Chondrocyte (in vitro differentiated cells): ENCODE measurements at regions not wholly inside any gene's neighbourhood (a gene's known extent, or its start where the extent isn't known, plus 50 kb on each side); places are given as distances from the start of the nearest gene placed in this dataset.
"Not testable (repeated sequence)": the region's sequence is repeated elsewhere in the genome, so short reads cannot be mapped to it uniquely, and the experiment has no call there.

Experiments used
- DNase-seq: peaks from one replicate; pipeline ENCODE4 v3.0.0; 2021; ENCODE audit warnings: mixed read lengths, low spot score
- H3K27ac Mint-ChIP-seq: one replicate; pipeline ENCODE4 v1.8.0; 2021; ENCODE audit warnings: mild to moderate bottlenecking, moderate library complexity, mixed read lengths; ENCODE audit not compliant: unreplicated experiment
- H3K27me3 Mint-ChIP-seq: 2 replicates; pipeline ENCODE4 v1.8.0; 2021; ENCODE audit warnings: low read depth, mixed read lengths
- H3K36me3 Mint-ChIP-seq: 2 replicates; pipeline ENCODE4 v1.8.0; 2021; ENCODE audit warnings: low read depth, mixed read lengths
- H3K4me1 Mint-ChIP-seq: 2 replicates; pipeline ENCODE4 v1.8.0; 2021; ENCODE audit warnings: low read depth, mild to moderate bottlenecking, mixed read lengths
- H3K4me3 Mint-ChIP-seq: one replicate; pipeline ENCODE4 v1.8.0; 2021; ENCODE audit warnings: mild to moderate bottlenecking, moderate library complexity, mixed read lengths; ENCODE audit not compliant: unreplicated experiment
- H3K9me3 Mint-ChIP-seq: 2 replicates; pipeline ENCODE4 v1.8.0; 2021; ENCODE audit warnings: low read depth, mixed read lengths
- TF ChIP-seq, protein P1 (sequence below): fragments of 200-600 bp; sonication (generic); IDR thresholded peaks from 2 replicates; pipeline ENCODE4 v1.5.0; 2021; ENCODE audit warnings: antibody characterized with exemption, mild to moderate bottlenecking, moderate library complexity

DNA sequence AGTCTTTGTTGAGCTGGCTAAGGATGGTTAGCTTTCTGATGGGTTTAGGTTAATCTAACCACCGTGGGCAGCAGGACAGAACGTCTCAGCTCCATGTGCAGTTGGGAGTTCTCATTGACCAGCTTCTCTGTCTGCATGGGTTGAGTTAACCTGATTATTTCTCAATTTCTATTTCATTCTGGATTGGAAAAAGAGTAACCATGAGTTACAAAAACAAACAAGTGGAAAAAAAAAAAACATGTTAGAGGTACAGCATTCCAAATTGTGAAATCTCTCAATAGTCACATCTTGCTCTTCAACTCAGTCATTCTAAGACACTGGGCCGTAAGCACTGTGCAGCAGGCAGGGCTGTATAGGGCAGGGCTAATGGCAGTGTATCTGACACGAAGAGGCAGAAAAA is 343.7 kb upstream of the KLF4 start:
- H3K27ac Mint-ChIP-seq, result no peak overlapping the region
- peaks cover 5% of the 10 kb centered on the region for H3K36me3 Mint-ChIP-seq
- no peak overlapping the region for H3K4me3 Mint-ChIP-seq
- peaks cover 18% of the 10 kb centered on the region for H3K9me3 Mint-ChIP-seq
- DNase-seq, result no peak
- TF ChIP-seq, protein P1, sequence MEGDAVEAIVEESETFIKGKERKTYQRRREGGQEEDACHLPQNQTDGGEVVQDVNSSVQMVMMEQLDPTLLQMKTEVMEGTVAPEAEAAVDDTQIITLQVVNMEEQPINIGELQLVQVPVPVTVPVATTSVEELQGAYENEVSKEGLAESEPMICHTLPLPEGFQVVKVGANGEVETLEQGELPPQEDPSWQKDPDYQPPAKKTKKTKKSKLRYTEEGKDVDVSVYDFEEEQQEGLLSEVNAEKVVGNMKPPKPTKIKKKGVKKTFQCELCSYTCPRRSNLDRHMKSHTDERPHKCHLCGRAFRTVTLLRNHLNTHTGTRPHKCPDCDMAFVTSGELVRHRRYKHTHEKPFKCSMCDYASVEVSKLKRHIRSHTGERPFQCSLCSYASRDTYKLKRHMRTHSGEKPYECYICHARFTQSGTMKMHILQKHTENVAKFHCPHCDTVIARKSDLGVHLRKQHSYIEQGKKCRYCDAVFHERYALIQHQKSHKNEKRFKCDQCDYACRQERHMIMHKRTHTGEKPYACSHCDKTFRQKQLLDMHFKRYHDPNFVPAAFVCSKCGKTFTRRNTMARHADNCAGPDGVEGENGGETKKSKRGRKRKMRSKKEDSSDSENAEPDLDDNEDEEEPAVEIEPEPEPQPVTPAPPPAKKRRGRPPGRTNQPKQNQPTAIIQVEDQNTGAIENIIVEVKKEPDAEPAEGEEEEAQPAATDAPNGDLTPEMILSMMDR, result no peak
- H3K4me1 Mint-ChIP-seq, result no peaks in the 10 kb centered on the region
- H3K27me3 Mint-ChIP-seq, result peaks cover 21% of the 10 kb centered on the region

DNA sequence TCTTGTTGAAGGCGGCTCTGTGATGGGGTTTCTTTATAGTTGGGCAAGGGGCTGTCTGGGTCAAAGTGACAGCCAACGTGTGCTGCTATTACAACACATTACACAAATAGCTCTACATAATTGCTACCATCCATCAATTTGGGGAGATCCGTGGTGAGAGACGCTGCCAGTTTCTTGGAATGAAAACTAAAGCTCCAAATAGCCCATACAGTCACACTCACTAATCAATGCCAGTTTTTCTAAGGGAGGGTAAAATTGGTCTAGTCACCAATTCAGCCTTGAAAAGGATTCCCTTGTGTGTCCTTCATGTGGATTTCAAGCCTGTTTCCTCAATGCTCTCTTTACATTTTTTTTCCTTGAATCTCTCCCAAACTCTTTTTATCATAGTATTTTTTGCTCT is 343.3 kb upstream of the KLF4 start:
- Mint-ChIP-seq H3K9me3 (peaks cover 18% of the 10 kb centered on the region), H3K27ac (no peak overlapping the region), H3K27me3 (peaks cover 21% of the 10 kb centered on the region), H3K36me3 (peaks cover 5% of the 10 kb centered on the region), H3K4me3 (no peak overlapping the region), H3K4me1 (no peaks in the 10 kb centered on the region)
- no peak for DNase-seq
- TF ChIP-seq, protein P1, result no peak

DNA sequence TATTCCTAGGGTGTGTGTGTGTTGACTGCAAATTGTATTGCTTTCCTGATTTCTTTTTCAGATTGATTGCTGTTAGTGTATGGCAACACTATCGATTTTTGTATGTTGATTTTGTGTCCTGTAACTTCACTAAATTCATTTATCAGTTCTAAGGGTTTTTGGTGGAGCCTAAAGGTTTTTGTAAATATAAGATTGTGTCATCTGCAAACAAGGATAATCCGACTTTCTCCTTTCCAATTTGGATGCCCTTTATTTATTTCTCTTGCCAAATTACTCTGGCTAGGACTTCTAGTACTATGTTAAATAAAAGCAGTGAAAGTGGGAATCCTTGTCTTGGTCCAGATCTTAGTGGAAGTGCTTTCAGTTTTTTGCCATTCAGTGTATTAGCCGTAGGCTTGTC is 340.9 kb upstream of the KLF4 start:
- no peaks in the 10 kb centered on the region for H3K4me1 Mint-ChIP-seq
- no peak for DNase-seq
- peaks cover 18% of the 10 kb centered on the region for H3K9me3 Mint-ChIP-seq
- H3K27ac Mint-ChIP-seq, result no peak overlapping the region
- peaks cover 11% of the 10 kb centered on the region for H3K27me3 Mint-ChIP-seq
- no peak overlapping the region for H3K4me3 Mint-ChIP-seq
- TF ChIP-seq, protein P1, result no peak
- H3K36me3 Mint-ChIP-seq, result peaks cover 5% of the 10 kb centered on the region

DNA sequence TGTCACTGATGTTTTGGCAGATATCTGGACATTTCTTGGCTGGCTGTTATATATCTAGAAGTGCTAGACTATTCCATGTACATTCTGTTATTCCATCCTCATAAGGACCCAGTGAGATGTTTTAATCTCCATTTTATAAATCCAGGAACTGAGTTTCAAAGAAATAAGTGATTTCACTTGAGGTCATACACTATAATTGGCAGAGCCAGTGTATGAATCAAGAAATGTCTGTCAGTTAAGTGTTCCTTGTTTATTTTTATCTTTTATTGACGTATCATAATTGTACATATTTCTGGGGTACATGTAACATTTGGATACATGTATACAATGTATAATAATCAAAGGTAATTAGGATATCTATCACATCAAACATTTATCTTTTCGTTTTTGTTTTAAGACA is 338.3 kb upstream of the KLF4 start:
- Mint-ChIP-seq H3K9me3 (peaks cover 18% of the 10 kb centered on the region), H3K27me3 (peaks cover 15% of the 10 kb centered on the region), H3K36me3 (peaks cover 5% of the 10 kb centered on the region), H3K4me1 (no peaks in the 10 kb centered on the region), H3K27ac (no peak overlapping the region), H3K4me3 (no peak overlapping the region)
- TF ChIP-seq, protein P1, result no peak
- no peak for DNase-seq

DNA sequence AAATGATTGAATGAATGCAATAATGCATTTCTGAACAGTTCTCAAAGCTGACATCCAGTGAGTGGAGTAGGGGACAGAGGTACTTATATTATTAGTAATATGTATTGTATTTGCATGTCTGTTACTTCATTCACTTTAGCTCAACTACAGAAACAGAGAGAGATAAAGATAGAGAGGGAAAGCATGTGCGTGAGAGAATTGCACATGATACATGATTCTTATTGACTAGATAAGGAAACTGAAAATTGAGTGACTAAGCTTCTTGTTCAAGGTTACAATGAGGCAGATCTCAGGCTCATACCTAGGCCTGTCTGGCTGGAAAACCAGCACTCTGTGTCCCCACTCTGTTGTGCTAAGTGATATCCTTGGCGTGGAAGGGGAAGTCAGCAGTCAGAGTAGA is 337.7 kb upstream of the KLF4 start:
- H3K4me1 Mint-ChIP-seq, result no peaks in the 10 kb centered on the region
- H3K27me3 Mint-ChIP-seq, result peaks cover 15% of the 10 kb centered on the region
- no peak for DNase-seq

DNA sequence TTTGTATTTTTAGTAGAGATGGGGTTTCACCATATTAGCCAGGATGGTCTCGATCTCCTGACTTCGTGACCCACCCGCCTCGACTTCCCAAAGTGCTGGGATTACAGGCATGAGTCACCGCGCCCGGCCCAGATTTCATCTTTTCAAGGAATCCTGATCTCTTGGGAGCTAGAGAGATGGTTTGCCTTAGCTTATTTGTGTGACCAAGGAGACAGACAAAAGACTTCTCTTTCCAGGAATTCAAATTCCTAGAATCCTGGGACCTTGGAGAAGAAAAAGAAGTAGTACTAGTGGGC is 337.1 kb upstream of the KLF4 start:
- H3K27ac Mint-ChIP-seq, H3K4me1 Mint-ChIP-seq, H3K4me3 Mint-ChIP-seq, DNase-seq, H3K36me3 Mint-ChIP-seq: not testable (repeated sequence)
- peaks cover 11% of the 10 kb centered on the region for H3K27me3 Mint-ChIP-seq
- peaks cover 18% of the 10 kb centered on the region for H3K9me3 Mint-ChIP-seq

More for the DNA sequence above, 337.7 kb upstream of the KLF4 start:
- no peak overlapping the region for H3K4me3 Mint-ChIP-seq
- H3K9me3 Mint-ChIP-seq, result peaks cover 18% of the 10 kb centered on the region
- TF ChIP-seq, protein P1, result no peak
- peaks cover 5% of the 10 kb centered on the region for H3K36me3 Mint-ChIP-seq
- no peak overlapping the region for H3K27ac Mint-ChIP-seq
